HepG2 (cell line): ENCODE measurements at regions not wholly inside any gene's neighbourhood (a gene's known extent, or its start where the extent isn't known, plus 50 kb on each side); places are given as distances from the start of the nearest gene placed in this dataset.

Experiments
- ATAC-seq: fragments of 200-7000 bp; cut with Tn5 transposase; 3 replicates; pipeline ENCODE4 v1.9.1; 2020; ENCODE audit warnings: mild to moderate bottlenecking, moderate library complexity
- BruUV-seq: library from RNA; stranded (reverse); fragments of 400-500 nt; replicated peaks from 2 replicates; lab custom pipeline; 2021; lab: Mats Ljungman, UMichigan
- CTCF ChIA-PET: fragments of 300-600 bp; formaldehyde crosslinking; extraction: SDS; loops from one replicate; lab custom pipeline; 2021; ENCODE audit warnings: low total read pairs, inconsistent platforms, low intra/inter-chr PET ratio; lab: Yijun Ruan, JAX
- POLR2A ChIA-PET: fragments of 350-600 bp; sonication (Branson Sonifier 250); formaldehyde crosslinking; loops from one replicate; lab custom pipeline; 2020; ENCODE audit warnings: antibody characterized with exemption, inconsistent platforms; lab: Yijun Ruan, JAX
- DNase-seq: peaks from one replicate; pipeline ENCODE4 v3.0.0-alpha.2; 2015; ENCODE audit warnings: low spot score
- FAIRE-seq: peaks from 3 replicates; lab custom pipeline; 2011; peaks lifted over from hg19 to GRCh38; lab: Jason Lieb, UNC
- H2AFZ ChIP-seq: one replicate; pipeline ENCODE4 v1.6.1; 2011; ENCODE audit warnings: low read length, inconsistent platforms
- H3K27ac ChIP-seq: fragments of 300-600 bp; 3 replicates; pipeline ENCODE4 v1.8.0; 2011; ENCODE audit warnings: mixed run types, mild to moderate bottlenecking, mixed read lengths, low read length, inconsistent platforms; ENCODE audit not compliant: insufficient read depth; ENCODE audit errors: extremely low read length
- H3K27me3 ChIP-seq, 2 experiments: fragments of 200-600 bp in 1 of 2; 2 replicates in 1 of 2; 3 replicates in 1 of 2; pipeline versions ENCODE4 v1.6.0 to v1.8.0; 2011; ENCODE audit warnings: low read length in 2 of 2, mild to moderate bottlenecking in 2 of 2, moderate library complexity in 2 of 2, inconsistent platforms in 1 of 2; ENCODE audit not compliant: insufficient read depth in 2 of 2, control insufficient read depth in 1 of 2
- H3K36me3 ChIP-seq, 2 experiments: fragments of 200-600 bp in 1 of 2; replicated peaks in 1 of 2; 2 replicates in 1 of 2; 3 replicates in 1 of 2; pipeline versions ENCODE4 v1.5.1 to v1.8.0; 2011; ENCODE audit warnings: low read length in 2 of 2, inconsistent platforms in 1 of 2; ENCODE audit not compliant: insufficient read depth in 2 of 2, control insufficient read depth in 1 of 2
- H3K4me1 ChIP-seq: 2 replicates; pipeline ENCODE4 v1.5.1; 2012; ENCODE audit warnings: low read length, inconsistent platforms; ENCODE audit not compliant: insufficient read depth
- H3K4me2 ChIP-seq: 2 replicates; pipeline ENCODE4 v1.6.0; 2011; ENCODE audit warnings: low read depth, low read length, inconsistent platforms
- H3K4me3 ChIP-seq, 3 experiments: fragments of 200-600 bp in 1 of 3; sonication (generic), shearing (Covaris generic) in 1 of 3; replicated peaks in 1 of 3; 2 replicates each; pipeline ENCODE4 v1.5.1; 2011 to 2016; ENCODE audit warnings: low read length in 3 of 3, inconsistent platforms in 2 of 3, low read depth in 2 of 3, mild to moderate bottlenecking in 2 of 3, control low read depth in 1 of 3, mixed read lengths in 1 of 3; ENCODE audit not compliant: insufficient read depth in 1 of 3
- H3K79me2 ChIP-seq: one replicate; pipeline ENCODE4 v1.6.1; 2011; ENCODE audit warnings: low read length, inconsistent platforms; ENCODE audit not compliant: insufficient read depth
- H3K9ac ChIP-seq: 2 replicates; pipeline ENCODE4 v1.6.0; 2011; ENCODE audit warnings: mild to moderate bottlenecking, low read depth, low read length, inconsistent platforms; ENCODE audit not compliant: insufficient read depth
- H3K9me3 ChIP-seq: 2 replicates; pipeline ENCODE4 v1.5.1; 2012; ENCODE audit warnings: mild to moderate bottlenecking, low read length
- H4K20me1 ChIP-seq: 2 replicates; pipeline ENCODE4 v1.6.0; 2011; ENCODE audit warnings: inconsistent platforms, mild to moderate bottlenecking, low read length, moderate library complexity; ENCODE audit not compliant: insufficient read depth
- ARNTL ChIP-seq: sonication (generic); formaldehyde crosslinking; IDR thresholded peaks from 2 replicates; pipeline ENCODE4 v1.4.0; 2020; ENCODE audit warnings: mild to moderate bottlenecking, missing genetic modification reagents
- CEBPZ ChIP-seq: IDR thresholded peaks from 2 replicates; pipeline ENCODE4 v1.6.1; 2012; ENCODE audit warnings: low read length, improper control_type of control experiment
- PAWR ChIP-seq: sonication (generic); formaldehyde crosslinking; IDR thresholded peaks from 2 replicates; pipeline ENCODE4 v1.4.0; 2020; ENCODE audit warnings: missing genetic modification reagents, mild to moderate bottlenecking, borderline replicate concordance
- RBM22 ChIP-seq: fragments of 200-400 bp; formaldehyde crosslinking; optimal IDR thresholded peaks from 2 replicates; pipeline ENCODE3; 2017; ENCODE audit warnings: mild to moderate bottlenecking, low read length, moderate library complexity
- TCF7L2 ChIP-seq: IDR thresholded peaks from 2 replicates; pipeline ENCODE4 v1.6.1; 2011; ENCODE audit warnings: mild to moderate bottlenecking, low read depth, low read length, moderate library complexity
- ZC3H4 ChIP-seq: sonication (generic); formaldehyde crosslinking; IDR thresholded peaks from 2 replicates; pipeline ENCODE4 v1.4.0; 2020; ENCODE audit warnings: missing genetic modification reagents, borderline replicate concordance
- ZFY ChIP-seq: sonication (generic); formaldehyde crosslinking; IDR thresholded peaks from 2 replicates; pipeline ENCODE4 v1.4.0; 2020; ENCODE audit warnings: missing genetic modification reagents
- ZNF101 ChIP-seq: sonication (generic); formaldehyde crosslinking; IDR thresholded peaks from 2 replicates; pipeline ENCODE4 v1.4.0; 2020; ENCODE audit warnings: mild to moderate bottlenecking, low read depth, missing genetic modification reagents, borderline replicate concordance
- ZNF20 ChIP-seq: sonication (generic); formaldehyde crosslinking; IDR thresholded peaks from 2 replicates; pipeline ENCODE4 v1.4.0; 2020; ENCODE audit warnings: mild to moderate bottlenecking, moderate library complexity, missing genetic modification reagents
- ZNF652 ChIP-seq: IDR thresholded peaks from 2 replicates; pipeline ENCODE4 v1.6.1; 2016; ENCODE audit warnings: low read depth, borderline replicate concordance
- WGBS: methylation state at CpG from one replicate; pipeline ENCODE4 v1.1.6; 2017; ENCODE audit warnings: low lambda C conversion rate; 5-methylcytosine and 5-hydroxymethylcytosine counted together
- in situ Hi-C: cut with HindIII; loops from 2 replicates; pipeline ENCODE4 v1.10.0; 2017; ENCODE audit warnings: low pct_unique_long_range_greater_than_20kb; ENCODE audit not compliant: extremely low pct_ligation_motif_present
- intact Hi-C: fragments of 100-400 bp; cut with micrococcal nuclease; formaldehyde crosslinking; loops from one replicate; pipeline ENCODE4 v1.10.0; 2022; ENCODE audit not compliant: unreplicated experiment
- TF ChIP-seq, protein P1 (sequence below): sonication (generic); formaldehyde crosslinking; IDR thresholded peaks from 2 replicates; pipeline ENCODE4 v1.4.0; 2020; ENCODE audit warnings: missing genetic modification reagents, borderline replicate concordance

GRCh38 chr5:4405614-4406219 is 734.4 kb upstream of the ADAMTS16 start:
- TF ChIP-seq ZC3H4 (CRISPR knock-in tag) (no peak), TCF7L2 (no peak), ZNF20 (CRISPR knock-in tag) (no peak), ZNF652 (CRISPR knock-in tag) (no peak), ZNF101 (no peak), PAWR (CRISPR knock-in tag) (no peak), ZFY (CRISPR knock-in tag) (no peak), CEBPZ (no peak), ARNTL (CRISPR knock-in tag) (no peak), RBM22 (no peak)
- TF ChIP-seq, protein P1, sequence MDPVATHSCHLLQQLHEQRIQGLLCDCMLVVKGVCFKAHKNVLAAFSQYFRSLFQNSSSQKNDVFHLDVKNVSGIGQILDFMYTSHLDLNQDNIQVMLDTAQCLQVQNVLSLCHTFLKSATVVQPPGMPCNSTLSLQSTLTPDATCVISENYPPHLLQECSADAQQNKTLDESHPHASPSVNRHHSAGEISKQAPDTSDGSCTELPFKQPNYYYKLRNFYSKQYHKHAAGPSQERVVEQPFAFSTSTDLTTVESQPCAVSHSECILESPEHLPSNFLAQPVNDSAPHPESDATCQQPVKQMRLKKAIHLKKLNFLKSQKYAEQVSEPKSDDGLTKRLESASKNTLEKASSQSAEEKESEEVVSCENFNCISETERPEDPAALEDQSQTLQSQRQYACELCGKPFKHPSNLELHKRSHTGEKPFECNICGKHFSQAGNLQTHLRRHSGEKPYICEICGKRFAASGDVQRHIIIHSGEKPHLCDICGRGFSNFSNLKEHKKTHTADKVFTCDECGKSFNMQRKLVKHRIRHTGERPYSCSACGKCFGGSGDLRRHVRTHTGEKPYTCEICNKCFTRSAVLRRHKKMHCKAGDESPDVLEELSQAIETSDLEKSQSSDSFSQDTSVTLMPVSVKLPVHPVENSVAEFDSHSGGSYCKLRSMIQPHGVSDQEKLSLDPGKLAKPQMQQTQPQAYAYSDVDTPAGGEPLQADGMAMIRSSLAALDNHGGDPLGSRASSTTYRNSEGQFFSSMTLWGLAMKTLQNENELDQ (CRISPR knock-in tag) = no peak
- TF ChIP-seq, all 625 proteins: peak for 0
- Histone ChIP-seq H3K4me3 (no peak overlapping the region), H3K27me3 (no peaks in the 10 kb centered on the region), H3K9ac (no peak overlapping the region), H3K4me2 (no peak overlapping the region), H3K4me1 (no peaks in the 10 kb centered on the region), H3K27ac (no peak overlapping the region), H4K20me1 (no peaks in the 10 kb centered on the region), H3K79me2 (no peaks in the 10 kb centered on the region), H3K9me3 (peaks cover 80% of the 10 kb centered on the region), H3K36me3 (no peaks in the 10 kb centered on the region), H2AFZ (no peak overlapping the region)
- FAIRE-seq = no peak
- ChIA-PET CTCF (no interaction called here), POLR2A (no interaction called here)
- DNase-seq = no peak
- BruUV-seq = no TSS peak
- in situ Hi-C loops (no loop called here), intact Hi-C loops (no loop called here)
- ATAC-seq = no peak
- WGBS = 6% methylated on average over 7 of the region's 7 CpGs
